SK-N-SH treated with all-trans-retinoic acid at 6 μM for 48 hours (cell line): ENCODE measurements at regions not wholly inside any gene's neighbourhood (a gene's known extent, or its start where the extent isn't known, plus 50 kb on each side); places are given as distances from the start of the nearest gene placed in this dataset.
"Not testable (repeated sequence)": the region's sequence is repeated elsewhere in the genome, so short reads cannot be mapped to it uniquely, and the experiment has no call there.

ENCODE experiments used
- ATAC-seq: fragments of 200-7000 bp; cut with Tn5 transposase; 3 replicates; pipeline ENCODE4 v1.9.1; 2020; ENCODE audit warnings: mild to moderate bottlenecking, moderate library complexity
- ARNTL ChIP-seq: fragments of 450-650 bp; formaldehyde crosslinking; IDR thresholded peaks from 2 replicates; pipeline ENCODE4 v1.5.0; 2020; ENCODE audit warnings: low read depth, mild to moderate bottlenecking, moderate library complexity, borderline replicate concordance
- CREB5 ChIP-seq: fragments of 250-450 bp; sonication (Bioruptor Pico); IDR thresholded peaks from 2 replicates; pipeline ENCODE4 v1.5.1; 2020; ENCODE audit warnings: low read depth, mild to moderate bottlenecking, moderate library complexity
- CSRNP3 ChIP-seq: fragments of 250-450 bp; sonication (Bioruptor Pico); IDR thresholded peaks from 2 replicates; pipeline ENCODE4 v1.5.1; 2021; ENCODE audit warnings: mild to moderate bottlenecking, moderate library complexity
- ESRRG ChIP-seq: fragments of 250-450 bp; sonication (Bioruptor Pico); IDR thresholded peaks from 2 replicates; pipeline ENCODE4 v1.6.1; 2021; ENCODE audit warnings: mild to moderate bottlenecking
- GLIS3 ChIP-seq: fragments of 250-450 bp; sonication (Bioruptor Pico); IDR thresholded peaks from 2 replicates; pipeline ENCODE4 v1.5.0; 2020; ENCODE audit warnings: mild to moderate bottlenecking, moderate library complexity
- ISL1 ChIP-seq: fragments of 250-450 bp; sonication (Bioruptor Pico); IDR thresholded peaks from 2 replicates; pipeline ENCODE4 v2.1.2; 2022; ENCODE audit warnings: mild to moderate bottlenecking, moderate library complexity
- OSR1 ChIP-seq: fragments of 250-450 bp; sonication (Bioruptor Pico); IDR thresholded peaks from 2 replicates; pipeline ENCODE4 v1.8.0; 2022; ENCODE audit warnings: moderate library complexity, mild to moderate bottlenecking, inconsistent platforms
- POU6F1 ChIP-seq: fragments of 250-450 bp; sonication (Bioruptor Pico); IDR thresholded peaks from 2 replicates; pipeline ENCODE4 v1.8.0; 2021; ENCODE audit warnings: low read depth, mild to moderate bottlenecking, moderate library complexity, borderline replicate concordance
- PPARA ChIP-seq: fragments of 250-450 bp; sonication (Bioruptor Pico); IDR thresholded peaks from 2 replicates; pipeline ENCODE4 v1.5.0; 2020; ENCODE audit warnings: mild to moderate bottlenecking, borderline replicate concordance
- RARB ChIP-seq: fragments of 250-450 bp; sonication (Bioruptor Pico); IDR thresholded peaks from 2 replicates; pipeline ENCODE4 v1.8.0; 2021; ENCODE audit warnings: mild to moderate bottlenecking, moderate library complexity
- SNAI2 ChIP-seq: fragments of 250-450 bp; sonication (Bioruptor Pico); IDR thresholded peaks from 2 replicates; pipeline ENCODE4 v1.5.0; 2020; ENCODE audit warnings: mild to moderate bottlenecking, moderate library complexity
- TCF4 ChIP-seq: fragments of 250-450 bp; sonication (Bioruptor Pico); IDR thresholded peaks from 2 replicates; pipeline ENCODE4 v1.8.0; 2021; ENCODE audit warnings: mild to moderate bottlenecking, moderate library complexity, borderline replicate concordance
- TSHZ2 ChIP-seq: fragments of 250-450 bp; sonication (Bioruptor Pico); IDR thresholded peaks from 2 replicates; pipeline ENCODE4 v1.5.0; 2020; ENCODE audit warnings: mild to moderate bottlenecking, moderate library complexity
- ZC3H10 ChIP-seq: fragments of 250-450 bp; sonication (Bioruptor Pico); IDR thresholded peaks from 2 replicates; pipeline ENCODE4 v1.5.1; 2021; ENCODE audit warnings: mild to moderate bottlenecking, moderate library complexity
- ZFP3 ChIP-seq: fragments of 250-450 bp; sonication (Bioruptor Pico); IDR thresholded peaks from 2 replicates; pipeline ENCODE4 v1.5.0; 2020; ENCODE audit warnings: mild to moderate bottlenecking, moderate library complexity
- ZFP30 ChIP-seq: fragments of 450-650 bp; formaldehyde crosslinking; IDR thresholded peaks from 2 replicates; pipeline ENCODE4 v1.5.0; 2022; ENCODE audit warnings: mild to moderate bottlenecking, moderate library complexity
- ZNF565 ChIP-seq: fragments of 450-650 bp; formaldehyde crosslinking; conservative IDR thresholded peaks from 2 replicates; pipeline ENCODE4 v1.5.0; 2020; ENCODE audit warnings: low read depth, mild to moderate bottlenecking, moderate library complexity
- ZNF70 ChIP-seq: fragments of 450-650 bp; formaldehyde crosslinking; IDR thresholded peaks from 2 replicates; pipeline ENCODE4 v1.5.0; 2020; ENCODE audit warnings: mild to moderate bottlenecking, moderate library complexity
- ZNF8 ChIP-seq: fragments of 450-650 bp; formaldehyde crosslinking; IDR thresholded peaks from 2 replicates; pipeline ENCODE4 v1.5.0; 2020; ENCODE audit warnings: mild to moderate bottlenecking, moderate library complexity

- TF ChIP-seq SNAI2 (CRISPR knock-in tag) (no peak), RARB (CRISPR knock-in tag) (no peak), TCF4 (CRISPR knock-in tag) (no peak), ZFP30 (CRISPR knock-in tag) (no peak), CREB5 (CRISPR knock-in tag) (no peak), ESRRG (no peak), CSRNP3 (no peak), ISL1 (CRISPR knock-in tag) (no peak), ARNTL (CRISPR knock-in tag) (no peak)
- ATAC-seq: no peak
Observed at GRCh38 chr14:86124328-86124727, 594.4 kb downstream of the FLRT2 start.

GRCh38 chr14:86115972-86116371 lies 586.0 kb downstream of the FLRT2 start:
- ATAC-seq: no peak
- no peak for TF ChIP-seq ZNF565 (CRISPR knock-in tag)
- no peak for TF ChIP-seq ZNF70 (CRISPR knock-in tag)
- no peak for TF ChIP-seq TSHZ2 (CRISPR knock-in tag)
- TF ChIP-seq GLIS3 (CRISPR knock-in tag): no peak
- TF ChIP-seq PPARA: no peak

GRCh38 chr14:86110871-86111270 lies 580.9 kb downstream of the FLRT2 start:
- not testable (repeated sequence) for ATAC-seq

GRCh38 chr14:86104691-86105265 lies 574.8 kb downstream of the FLRT2 start:
- TF ChIP-seq PPARA: no peak
- no peak for TF ChIP-seq ZC3H10
- TF ChIP-seq OSR1 (CRISPR knock-in tag): no peak
- no peak for TF ChIP-seq POU6F1
- TF ChIP-seq ARNTL (CRISPR knock-in tag): no peak
- no peak for TF ChIP-seq ZFP3 (CRISPR knock-in tag)
- no peak for TF ChIP-seq TSHZ2 (CRISPR knock-in tag)
- no peak for TF ChIP-seq ZNF70 (CRISPR knock-in tag)
- TF ChIP-seq ISL1 (CRISPR knock-in tag): no peak
- no peak for TF ChIP-seq TCF4 (CRISPR knock-in tag)
- no peak for TF ChIP-seq SNAI2 (CRISPR knock-in tag)
- no peak for TF ChIP-seq ZNF8 (CRISPR knock-in tag)
- no peak for ATAC-seq
